Ishikawa (cell line): ENCODE measurements at regions not wholly inside any gene's neighbourhood (a gene's known extent, or its start where the extent isn't known, plus 50 kb on each side); places are given as distances from the start of the nearest gene placed in this dataset.

Experiments used
- CEBPB ChIP-seq: IDR thresholded peaks from 2 replicates; pipeline ENCODE4 v1.6.1; 2012
- CREB1 ChIP-seq: IDR thresholded peaks from 2 replicates; pipeline ENCODE4 v1.6.1; 2012; ENCODE audit warnings: low read depth
- EGR1 ChIP-seq: IDR thresholded peaks from 2 replicates; pipeline ENCODE4 v1.6.1; 2012
- EP300 ChIP-seq: IDR thresholded peaks from 2 replicates; pipeline ENCODE4 v1.6.1; 2012; ENCODE audit warnings: borderline replicate concordance
- FOXM1 ChIP-seq: IDR thresholded peaks from 2 replicates; pipeline ENCODE4 v1.6.1; 2012; ENCODE audit warnings: low read depth, borderline replicate concordance
- NFIC ChIP-seq: IDR thresholded peaks from 2 replicates; pipeline ENCODE4 v1.6.1; 2012
- RAD21 ChIP-seq: IDR thresholded peaks from 2 replicates; pipeline ENCODE4 v1.6.1; 2012; ENCODE audit warnings: low read depth
- TAF1 ChIP-seq: IDR thresholded peaks from 2 replicates; pipeline ENCODE4 v1.6.1; 2012; ENCODE audit warnings: low read depth, mild to moderate bottlenecking
- TCF12 ChIP-seq: IDR thresholded peaks from 2 replicates; pipeline ENCODE4 v1.6.1; 2012; ENCODE audit warnings: low read depth
- TEAD4 ChIP-seq: IDR thresholded peaks from 2 replicates; pipeline ENCODE4 v1.6.1; 2012
- USF1 ChIP-seq: IDR thresholded peaks from 2 replicates; pipeline ENCODE4 v1.6.1; 2012
- YY1 ChIP-seq: IDR thresholded peaks from 2 replicates; pipeline ENCODE4 v1.6.1; 2012; ENCODE audit warnings: low read depth
- ZBTB7A ChIP-seq: IDR thresholded peaks from 2 replicates; pipeline ENCODE4 v1.6.1; 2012; ENCODE audit warnings: low read depth
- TF ChIP-seq, protein P1 (sequence below): IDR thresholded peaks from 2 replicates; pipeline ENCODE4 v1.6.1; 2012
- TF ChIP-seq, protein P2 (sequence below): IDR thresholded peaks from 2 replicates; pipeline ENCODE4 v1.6.1; 2012; ENCODE audit warnings: low read depth, mild to moderate bottlenecking

GRCh38 chr13:76019421-76020044 is 383.4 kb downstream of the LMO7 start:
- TF ChIP-seq ZBTB7A (no peak), RAD21 (peak; percentile 31; the same call in 1 of the 2 replicates), USF1 (no peak), YY1 (no peak)

DNA sequence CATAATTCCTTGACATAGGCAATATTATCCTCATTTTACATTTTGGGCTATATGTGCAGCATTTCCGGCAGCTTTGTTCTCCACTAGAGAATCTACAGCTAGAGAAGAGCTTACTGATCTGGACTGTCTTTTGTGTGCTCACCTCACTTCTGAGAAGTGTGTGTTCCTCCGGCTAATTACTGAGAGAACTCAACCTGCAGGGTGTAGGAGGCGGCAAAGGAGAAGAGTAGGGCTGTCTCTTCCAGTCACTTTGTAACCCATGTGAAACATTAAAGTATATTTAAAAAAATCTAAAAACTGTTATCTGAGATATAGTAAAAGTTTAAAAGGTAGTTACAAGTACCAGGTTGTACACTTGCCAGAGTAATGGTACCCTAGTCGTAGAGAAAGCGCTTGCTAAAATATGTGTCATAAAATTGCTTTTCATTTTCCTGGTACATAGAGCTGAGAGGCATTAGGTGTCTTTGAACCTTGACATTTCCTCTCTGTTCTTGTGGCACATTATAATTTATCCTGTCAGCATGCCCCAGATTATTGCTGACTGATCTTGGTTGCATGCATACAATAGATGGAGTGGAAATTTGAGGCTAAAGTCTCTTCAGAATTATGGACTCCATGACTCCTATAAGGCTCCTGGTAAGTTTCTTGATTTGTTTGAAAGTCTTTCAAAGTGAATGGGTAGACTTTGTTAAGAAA is 381.9 kb downstream of the LMO7 start:
- no peak for TF ChIP-seq TAF1
- TF ChIP-seq EP300, result no peak
- TF ChIP-seq, protein P1, sequence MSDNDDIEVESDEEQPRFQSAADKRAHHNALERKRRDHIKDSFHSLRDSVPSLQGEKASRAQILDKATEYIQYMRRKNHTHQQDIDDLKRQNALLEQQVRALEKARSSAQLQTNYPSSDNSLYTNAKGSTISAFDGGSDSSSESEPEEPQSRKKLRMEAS, result no peak
- TF ChIP-seq, protein P2, sequence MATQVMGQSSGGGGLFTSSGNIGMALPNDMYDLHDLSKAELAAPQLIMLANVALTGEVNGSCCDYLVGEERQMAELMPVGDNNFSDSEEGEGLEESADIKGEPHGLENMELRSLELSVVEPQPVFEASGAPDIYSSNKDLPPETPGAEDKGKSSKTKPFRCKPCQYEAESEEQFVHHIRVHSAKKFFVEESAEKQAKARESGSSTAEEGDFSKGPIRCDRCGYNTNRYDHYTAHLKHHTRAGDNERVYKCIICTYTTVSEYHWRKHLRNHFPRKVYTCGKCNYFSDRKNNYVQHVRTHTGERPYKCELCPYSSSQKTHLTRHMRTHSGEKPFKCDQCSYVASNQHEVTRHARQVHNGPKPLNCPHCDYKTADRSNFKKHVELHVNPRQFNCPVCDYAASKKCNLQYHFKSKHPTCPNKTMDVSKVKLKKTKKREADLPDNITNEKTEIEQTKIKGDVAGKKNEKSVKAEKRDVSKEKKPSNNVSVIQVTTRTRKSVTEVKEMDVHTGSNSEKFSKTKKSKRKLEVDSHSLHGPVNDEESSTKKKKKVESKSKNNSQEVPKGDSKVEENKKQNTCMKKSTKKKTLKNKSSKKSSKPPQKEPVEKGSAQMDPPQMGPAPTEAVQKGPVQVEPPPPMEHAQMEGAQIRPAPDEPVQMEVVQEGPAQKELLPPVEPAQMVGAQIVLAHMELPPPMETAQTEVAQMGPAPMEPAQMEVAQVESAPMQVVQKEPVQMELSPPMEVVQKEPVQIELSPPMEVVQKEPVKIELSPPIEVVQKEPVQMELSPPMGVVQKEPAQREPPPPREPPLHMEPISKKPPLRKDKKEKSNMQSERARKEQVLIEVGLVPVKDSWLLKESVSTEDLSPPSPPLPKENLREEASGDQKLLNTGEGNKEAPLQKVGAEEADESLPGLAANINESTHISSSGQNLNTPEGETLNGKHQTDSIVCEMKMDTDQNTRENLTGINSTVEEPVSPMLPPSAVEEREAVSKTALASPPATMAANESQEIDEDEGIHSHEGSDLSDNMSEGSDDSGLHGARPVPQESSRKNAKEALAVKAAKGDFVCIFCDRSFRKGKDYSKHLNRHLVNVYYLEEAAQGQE, result no peak
- no peak for TF ChIP-seq USF1
- TF ChIP-seq TCF12, result no peak
- TF ChIP-seq FOXM1, result no peak
- no peak for TF ChIP-seq CEBPB
- no peak for TF ChIP-seq RAD21
- no peak for TF ChIP-seq NFIC
- no peak for TF ChIP-seq ZBTB7A
- TF ChIP-seq YY1, result no peak
- TF ChIP-seq TEAD4, result no peak

DNA sequence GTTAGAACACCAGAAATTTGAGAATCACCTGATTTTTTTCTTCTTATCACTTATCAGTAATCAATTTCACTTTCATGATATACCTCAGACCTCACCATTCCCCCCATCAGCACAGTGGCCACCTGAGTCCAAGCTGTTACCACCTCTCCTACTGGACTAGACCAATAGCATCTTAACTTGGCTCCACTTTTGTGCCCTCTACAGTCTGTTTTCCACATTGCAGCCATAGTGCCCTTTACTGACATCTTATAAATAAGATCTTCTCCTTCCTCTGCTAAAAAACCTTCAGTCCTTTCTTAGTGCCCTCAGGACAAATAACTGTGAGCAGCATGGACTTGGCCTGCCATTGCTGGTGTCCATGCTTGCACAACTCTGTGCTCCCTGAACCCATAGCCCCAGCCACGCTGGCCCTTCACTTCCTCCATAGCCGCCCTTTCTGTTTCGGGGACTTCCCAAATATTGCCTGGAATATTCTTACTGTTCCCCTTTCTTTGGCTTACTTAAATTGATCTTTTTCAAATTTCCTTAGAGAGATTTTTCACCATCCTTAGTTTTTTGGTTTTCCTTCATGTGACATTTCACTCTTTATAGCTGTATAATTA is 380.8 kb downstream of the LMO7 start:
- TF ChIP-seq EGR1, result no peak
- peak; percentile 58 for TF ChIP-seq RAD21

DNA sequence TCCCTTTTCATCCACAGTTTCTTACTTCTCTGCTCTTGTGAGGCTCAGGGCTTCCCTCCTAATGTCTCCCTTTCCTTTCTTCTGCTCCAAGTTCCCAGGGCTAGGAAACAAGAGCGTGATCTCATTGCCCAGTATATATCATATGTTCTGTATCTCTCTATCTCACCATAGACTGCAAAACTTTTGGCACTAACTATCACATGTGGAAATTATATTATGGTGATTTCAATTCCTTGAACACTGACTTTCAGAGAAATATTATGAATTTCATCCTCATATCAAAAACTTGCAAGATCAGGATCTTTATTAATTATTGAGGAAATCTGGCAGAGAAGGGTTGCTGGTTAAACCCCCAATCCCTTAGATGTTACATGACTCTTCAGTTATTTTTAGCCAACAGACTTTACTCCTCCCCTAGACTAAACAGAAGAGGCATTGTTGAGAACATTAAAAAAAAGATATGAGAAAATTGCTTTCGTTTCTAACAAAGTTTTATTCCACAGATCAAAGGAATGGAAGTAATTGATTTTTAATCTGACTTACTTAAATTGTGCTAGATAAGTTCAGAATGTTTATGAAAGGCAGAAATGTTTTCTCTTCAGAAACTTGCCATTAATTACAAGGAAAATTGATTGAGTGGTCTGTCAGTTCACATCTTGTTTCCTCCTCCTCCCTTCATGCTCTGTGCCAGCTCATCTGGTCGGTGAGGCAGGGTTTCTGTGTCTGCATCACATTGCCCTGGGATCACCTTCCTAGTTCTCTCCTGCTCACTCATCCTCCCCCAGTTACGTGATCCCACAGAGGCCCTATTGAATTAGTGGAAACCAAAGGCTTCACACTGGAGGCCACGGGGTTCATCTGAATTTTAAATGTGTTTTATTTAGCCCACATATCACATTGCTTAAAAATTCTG is 378.5 kb downstream of the LMO7 start:
- TF ChIP-seq YY1 (no peak), TAF1 (no peak), FOXM1 (no peak), NFIC (no peak), RAD21 (no peak), ZBTB7A (no peak), TEAD4 (no peak), EP300 (no peak), TCF12 (no peak), USF1 (no peak), EGR1 (no peak), CEBPB (no peak), CREB1 (no peak)
- TF ChIP-seq, protein P1, result no peak
- TF ChIP-seq, protein P2, result no peak

DNA sequence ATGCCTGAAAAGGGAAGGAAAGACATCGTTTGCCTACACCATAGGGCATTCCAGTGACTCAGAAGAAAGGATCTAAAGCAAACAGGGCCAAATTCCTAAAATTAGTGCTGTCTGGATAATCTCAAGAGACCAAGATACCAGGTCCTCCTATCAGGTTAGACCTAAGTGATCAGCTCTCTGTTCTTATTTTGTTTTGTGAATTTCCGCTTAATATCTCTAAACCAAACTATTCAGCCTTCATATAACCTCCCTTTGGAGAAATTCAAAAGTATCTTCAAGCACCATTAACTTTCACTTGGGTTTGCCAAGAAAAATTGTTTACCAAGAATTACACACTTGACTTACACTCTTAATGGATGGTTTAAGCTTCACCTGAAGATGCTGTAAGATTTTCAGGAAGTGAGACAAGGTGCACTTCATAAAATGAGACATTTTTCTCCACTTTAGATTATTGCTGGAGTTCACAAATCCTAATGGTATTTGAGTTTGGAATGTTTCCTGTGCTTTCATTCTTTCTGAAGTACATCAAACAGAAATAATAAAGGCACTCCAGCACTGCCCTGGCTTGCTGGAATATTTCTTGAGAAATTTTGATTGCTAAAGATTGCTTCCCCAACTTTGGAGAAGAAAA is 376.1 kb downstream of the LMO7 start:
- TF ChIP-seq CEBPB (no peak), RAD21 (no peak), ZBTB7A (no peak), NFIC (no peak), EP300 (no peak), EGR1 (no peak), TCF12 (no peak), CREB1 (no peak)
- TF ChIP-seq, protein P1, result no peak
- TF ChIP-seq, protein P2, result no peak
